OCI-LY3 (cell line): ENCODE measurements at regions not wholly inside any gene's neighbourhood (a gene's known extent, or its start where the extent isn't known, plus 50 kb on each side); places are given as distances from the start of the nearest gene placed in this dataset.

Source experiments
- H2AFZ ChIP-seq: fragments of 200-600, 300-600 bp; shearing (Covaris generic); 2 replicates; pipeline ENCODE4 v1.6.0; 2014; ENCODE audit warnings: antibody characterized with exemption, low read depth, low read length
- H3K27ac ChIP-seq: fragments of 200-600, 300-600 bp; sonication (generic); 2 replicates; pipeline ENCODE4 v1.5.1; 2014; ENCODE audit warnings: mild to moderate bottlenecking, low read length, moderate library complexity, mixed read lengths
- H3K27me3 ChIP-seq: fragments of 200-600, 300-600 bp; sonication (generic); 2 replicates; pipeline ENCODE4 v1.6.1; 2014; ENCODE audit warnings: low read depth, low read length, mixed read lengths
- H3K36me3 ChIP-seq: fragments of 200-600, 300-600 bp; sonication (generic); replicated peaks from 2 replicates; pipeline ENCODE3; 2014; ENCODE audit warnings: low read depth, low read length, mixed read lengths
- H3K4me1 ChIP-seq: fragments of 300-600, 200-600 bp; sonication (generic); 2 replicates; pipeline ENCODE4 v1.6.1; 2014; ENCODE audit warnings: low read length, mixed read lengths
- H3K4me2 ChIP-seq: fragments of 200-600, 300-600 bp; sonication (generic); 2 replicates; pipeline ENCODE4 v1.6.1; 2014; ENCODE audit warnings: low read length, mixed read lengths
- H3K4me3 ChIP-seq: fragments of 300-600, 200-600 bp; sonication (generic); 2 replicates; pipeline ENCODE4 v1.5.1; 2014; ENCODE audit warnings: antibody characterized with exemption, mild to moderate bottlenecking, low read length, moderate library complexity
- H3K79me2 ChIP-seq: fragments of 300-600, 200-600 bp; shearing (Covaris generic); 2 replicates; pipeline ENCODE4 v1.6.1; 2014; ENCODE audit warnings: mild to moderate bottlenecking, low read length, mixed read lengths
- H3K9ac ChIP-seq: fragments of 300-600, 200-600 bp; shearing (Covaris generic); 2 replicates; pipeline ENCODE4 v1.6.0; 2014; ENCODE audit warnings: mild to moderate bottlenecking, low read length, moderate library complexity
- H3K9me3 ChIP-seq: fragments of 200-600, 300-600 bp; shearing (Covaris generic); 2 replicates; pipeline ENCODE4 v1.6.1; 2014; ENCODE audit warnings: low read length, mixed read lengths; ENCODE audit not compliant: insufficient read depth
- H4K20me1 ChIP-seq: fragments of 200-600, 300-600 bp; sonication (generic); 2 replicates; pipeline ENCODE4 v1.6.1; 2016; ENCODE audit warnings: low read length, mixed read lengths; ENCODE audit not compliant: insufficient read depth
- EZH2phosphoT487 ChIP-seq: fragments of 200-600 bp; shearing (Covaris generic); IDR thresholded peaks from 2 replicates; pipeline ENCODE4 v1.6.1; 2018; ENCODE audit warnings: antibody characterized with exemption, mixed run types, low read depth
- TF ChIP-seq, protein P1 (sequence below): fragments of 200-600, 300-600 bp; sonication (generic); IDR thresholded peaks from 2 replicates; pipeline ENCODE4 v1.5.1; 2014; ENCODE audit warnings: antibody characterized with exemption, low read length, low read depth

DNA sequence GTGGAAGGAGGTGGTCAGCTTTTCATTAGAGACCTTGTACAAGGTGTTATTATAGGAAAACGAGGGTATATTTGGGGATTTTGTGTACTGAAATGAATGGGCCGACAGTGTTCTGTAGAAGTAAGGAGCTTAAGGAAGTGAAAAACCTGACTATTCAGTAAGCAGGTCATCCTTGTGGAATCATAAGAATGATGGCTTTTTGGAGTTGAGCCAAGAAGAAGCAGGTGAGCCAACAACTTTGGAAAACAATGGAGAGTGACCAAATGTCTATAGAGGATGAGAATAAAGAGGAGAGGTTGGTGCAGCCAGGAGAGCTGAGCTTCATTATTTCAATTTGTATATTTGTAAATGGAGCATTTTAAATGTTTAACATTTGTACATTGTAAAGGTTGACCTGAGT lies 595.7 kb downstream of the CCSER2 start:
- Histone ChIP-seq H3K79me2 (no peaks in the 10 kb centered on the region), H3K36me3 (no peaks in the 10 kb centered on the region), H2AFZ (no peak overlapping the region), H3K4me2 (no peak overlapping the region), H3K9me3 (no peaks in the 10 kb centered on the region), H3K4me3 (no peak overlapping the region), H3K9ac (no peak overlapping the region), H4K20me1 (no peaks in the 10 kb centered on the region), H3K27ac (no peak overlapping the region), H3K27me3 (no peaks in the 10 kb centered on the region), H3K4me1 (no peaks in the 10 kb centered on the region)
- TF ChIP-seq, protein P1, sequence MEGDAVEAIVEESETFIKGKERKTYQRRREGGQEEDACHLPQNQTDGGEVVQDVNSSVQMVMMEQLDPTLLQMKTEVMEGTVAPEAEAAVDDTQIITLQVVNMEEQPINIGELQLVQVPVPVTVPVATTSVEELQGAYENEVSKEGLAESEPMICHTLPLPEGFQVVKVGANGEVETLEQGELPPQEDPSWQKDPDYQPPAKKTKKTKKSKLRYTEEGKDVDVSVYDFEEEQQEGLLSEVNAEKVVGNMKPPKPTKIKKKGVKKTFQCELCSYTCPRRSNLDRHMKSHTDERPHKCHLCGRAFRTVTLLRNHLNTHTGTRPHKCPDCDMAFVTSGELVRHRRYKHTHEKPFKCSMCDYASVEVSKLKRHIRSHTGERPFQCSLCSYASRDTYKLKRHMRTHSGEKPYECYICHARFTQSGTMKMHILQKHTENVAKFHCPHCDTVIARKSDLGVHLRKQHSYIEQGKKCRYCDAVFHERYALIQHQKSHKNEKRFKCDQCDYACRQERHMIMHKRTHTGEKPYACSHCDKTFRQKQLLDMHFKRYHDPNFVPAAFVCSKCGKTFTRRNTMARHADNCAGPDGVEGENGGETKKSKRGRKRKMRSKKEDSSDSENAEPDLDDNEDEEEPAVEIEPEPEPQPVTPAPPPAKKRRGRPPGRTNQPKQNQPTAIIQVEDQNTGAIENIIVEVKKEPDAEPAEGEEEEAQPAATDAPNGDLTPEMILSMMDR: no peak
- no peak for TF ChIP-seq EZH2phosphoT487

DNA sequence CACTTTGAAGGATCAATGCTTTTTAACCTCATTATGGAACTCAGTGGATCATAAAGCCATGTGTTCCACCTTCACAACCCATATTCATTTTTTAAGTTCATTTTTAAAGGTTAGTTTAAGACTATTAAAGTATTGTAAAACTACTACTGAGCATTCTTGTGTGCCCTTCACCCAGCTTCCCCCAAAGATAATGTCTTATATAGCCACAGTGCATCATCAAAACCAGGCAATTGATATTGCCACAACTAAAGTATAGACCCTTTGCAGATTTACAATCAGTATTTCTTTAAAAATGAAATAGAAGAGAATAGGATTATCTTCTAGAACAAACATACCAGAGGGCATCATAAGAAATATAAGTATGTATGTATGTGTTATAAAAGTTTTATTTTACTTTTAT lies 597.1 kb downstream of the CCSER2 start:
- H3K9me3 ChIP-seq: no peaks in the 10 kb centered on the region
- no peaks in the 10 kb centered on the region for H3K4me1 ChIP-seq
- TF ChIP-seq EZH2phosphoT487: no peak
- TF ChIP-seq, protein P1: no peak
- H4K20me1 ChIP-seq: no peaks in the 10 kb centered on the region
- H3K36me3 ChIP-seq: no peaks in the 10 kb centered on the region
- H3K4me2 ChIP-seq: no peak overlapping the region
- H2AFZ ChIP-seq: no peak overlapping the region
- H3K9ac ChIP-seq: no peak overlapping the region
- H3K27ac ChIP-seq: no peak overlapping the region
- H3K79me2 ChIP-seq: no peaks in the 10 kb centered on the region
- H3K27me3 ChIP-seq: no peaks in the 10 kb centered on the region
- H3K4me3 ChIP-seq: no peak overlapping the region

DNA sequence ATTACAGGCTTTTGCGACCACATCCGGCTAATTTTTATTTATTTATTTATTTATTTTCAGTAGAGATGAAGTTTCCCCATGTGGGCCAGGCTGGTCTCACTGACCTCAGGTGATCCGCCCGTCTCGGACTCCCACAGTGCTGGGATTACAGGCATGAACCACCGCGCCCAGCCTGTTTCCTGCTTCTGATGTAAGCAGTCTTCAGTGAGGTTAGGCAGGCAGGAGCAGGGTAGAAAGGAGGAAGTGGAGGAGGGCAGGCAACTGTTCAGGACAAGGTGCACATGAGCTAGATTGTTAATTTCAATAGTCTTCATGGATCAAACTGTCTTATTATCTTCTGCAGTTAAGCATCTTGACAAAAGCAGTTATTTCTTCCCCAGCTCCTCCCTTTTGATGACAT lies 605.0 kb downstream of the CCSER2 start:
- Histone ChIP-seq H3K36me3 (no peaks in the 10 kb centered on the region), H3K27me3 (no peaks in the 10 kb centered on the region), H2AFZ (no peak overlapping the region), H3K9me3 (no peaks in the 10 kb centered on the region), H3K4me2 (no peak overlapping the region), H3K4me3 (no peak overlapping the region), H3K4me1 (no peaks in the 10 kb centered on the region), H3K79me2 (no peaks in the 10 kb centered on the region), H3K9ac (no peak overlapping the region), H4K20me1 (no peaks in the 10 kb centered on the region), H3K27ac (no peak overlapping the region)
- no peak for TF ChIP-seq EZH2phosphoT487
- TF ChIP-seq, protein P1: no peak

- H3K79me2 ChIP-seq: no peaks in the 10 kb centered on the region
- no peaks in the 10 kb centered on the region for H3K9me3 ChIP-seq
- no peaks in the 10 kb centered on the region for H3K4me1 ChIP-seq
- no peak overlapping the region for H3K9ac ChIP-seq
- TF ChIP-seq, protein P1: no peak
- no peak for TF ChIP-seq EZH2phosphoT487
- H3K36me3 ChIP-seq: no peaks in the 10 kb centered on the region
- no peak overlapping the region for H2AFZ ChIP-seq
- H3K27ac ChIP-seq: no peak overlapping the region
- H3K4me2 ChIP-seq: no peak overlapping the region
- no peak overlapping the region for H3K4me3 ChIP-seq
- H4K20me1 ChIP-seq: no peaks in the 10 kb centered on the region
- H3K27me3 ChIP-seq: no peaks in the 10 kb centered on the region
These were observed 607.4 kb downstream of the CCSER2 start for GRCh38 chr10:84935772-84936171.
